ENCODE measurements at regions not wholly inside any gene's neighbourhood (a gene's known extent, or its start where the extent isn't known, plus 50 kb on each side); places are given as distances from the start of the nearest gene placed in this dataset.

DNA sequence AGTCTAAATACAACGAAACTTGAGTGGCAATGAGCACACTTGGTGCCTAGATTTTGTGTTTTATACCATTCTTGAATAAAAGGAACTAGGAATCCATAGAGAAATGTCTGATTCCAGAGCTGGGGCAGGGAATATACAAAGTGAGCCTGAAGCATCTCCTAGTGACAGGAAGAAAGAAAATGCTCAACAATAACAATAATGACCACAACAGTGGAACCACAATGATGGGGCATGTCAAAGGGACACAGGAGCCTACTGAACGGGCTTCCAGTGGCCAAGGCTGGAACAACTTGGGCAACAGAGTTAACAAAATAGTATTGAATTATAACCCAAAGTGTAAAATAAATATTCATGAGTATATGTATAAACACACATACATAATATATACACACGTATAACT lies 94.4 kb upstream of the ADCY1 start:
- TF ChIP-seq, protein P1, sequence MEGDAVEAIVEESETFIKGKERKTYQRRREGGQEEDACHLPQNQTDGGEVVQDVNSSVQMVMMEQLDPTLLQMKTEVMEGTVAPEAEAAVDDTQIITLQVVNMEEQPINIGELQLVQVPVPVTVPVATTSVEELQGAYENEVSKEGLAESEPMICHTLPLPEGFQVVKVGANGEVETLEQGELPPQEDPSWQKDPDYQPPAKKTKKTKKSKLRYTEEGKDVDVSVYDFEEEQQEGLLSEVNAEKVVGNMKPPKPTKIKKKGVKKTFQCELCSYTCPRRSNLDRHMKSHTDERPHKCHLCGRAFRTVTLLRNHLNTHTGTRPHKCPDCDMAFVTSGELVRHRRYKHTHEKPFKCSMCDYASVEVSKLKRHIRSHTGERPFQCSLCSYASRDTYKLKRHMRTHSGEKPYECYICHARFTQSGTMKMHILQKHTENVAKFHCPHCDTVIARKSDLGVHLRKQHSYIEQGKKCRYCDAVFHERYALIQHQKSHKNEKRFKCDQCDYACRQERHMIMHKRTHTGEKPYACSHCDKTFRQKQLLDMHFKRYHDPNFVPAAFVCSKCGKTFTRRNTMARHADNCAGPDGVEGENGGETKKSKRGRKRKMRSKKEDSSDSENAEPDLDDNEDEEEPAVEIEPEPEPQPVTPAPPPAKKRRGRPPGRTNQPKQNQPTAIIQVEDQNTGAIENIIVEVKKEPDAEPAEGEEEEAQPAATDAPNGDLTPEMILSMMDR (conservative IDR thresholded peaks at IDR 0.05; ENCODE audit: low read length), result no peak
- no peak overlapping the region for H3K4me3 ChIP-seq (ENCODE audit: low read length)
- no peak for DNase-seq (ENCODE audit: low read depth)

DNA sequence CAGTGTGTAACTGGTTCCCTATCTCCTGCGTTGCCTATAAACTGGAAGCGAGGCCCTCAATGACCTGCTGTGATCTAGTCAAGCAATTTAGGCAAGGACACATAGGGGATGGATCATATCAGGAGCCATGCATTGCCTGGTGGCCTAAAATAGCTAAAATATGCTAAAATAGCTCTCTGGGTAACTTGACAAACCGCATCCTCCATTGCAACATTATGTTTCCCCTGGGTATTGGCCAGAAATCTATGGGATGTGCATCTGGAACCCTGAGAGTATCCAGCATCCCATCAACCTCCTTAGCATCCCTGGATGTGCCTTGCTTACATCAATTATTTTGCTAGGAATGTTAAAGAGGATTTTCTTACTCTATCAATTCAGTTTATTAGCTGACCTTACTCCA lies 91.7 kb upstream of the ADCY1 start:
- TF ChIP-seq, protein P1 (conservative IDR thresholded peaks at IDR 0.05; ENCODE audit: low read length), result no peak
- no peak overlapping the region for H3K4me3 ChIP-seq (ENCODE audit: low read length)
- DNase-seq (ENCODE audit: low read depth), result no peak

DNA sequence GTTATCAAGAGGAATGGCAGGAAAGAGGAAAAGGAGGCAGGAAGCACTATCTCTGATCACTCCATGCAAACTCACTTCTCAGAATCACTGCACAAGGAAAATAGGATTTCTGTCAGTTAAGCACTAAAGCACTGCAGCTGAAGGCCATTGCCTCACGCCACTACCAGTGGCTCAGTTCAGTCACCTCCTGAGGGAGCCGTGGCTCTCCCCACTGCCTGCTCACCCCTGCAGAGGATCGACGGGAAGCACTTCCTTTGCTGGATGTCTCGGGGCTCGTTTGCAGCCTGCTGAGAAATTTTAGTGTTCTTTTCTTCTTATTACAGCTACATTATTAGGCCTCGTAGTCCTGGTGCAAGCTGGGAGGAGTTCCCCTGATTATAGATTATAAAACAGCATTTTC lies 90.1 kb upstream of the ADCY1 start:
- no peak overlapping the region for H3K4me3 ChIP-seq (ENCODE audit: low read length)
- TF ChIP-seq, protein P1 (conservative IDR thresholded peaks at IDR 0.05; ENCODE audit: low read length), result no peak
- no peak for DNase-seq (ENCODE audit: low read depth)

DNA sequence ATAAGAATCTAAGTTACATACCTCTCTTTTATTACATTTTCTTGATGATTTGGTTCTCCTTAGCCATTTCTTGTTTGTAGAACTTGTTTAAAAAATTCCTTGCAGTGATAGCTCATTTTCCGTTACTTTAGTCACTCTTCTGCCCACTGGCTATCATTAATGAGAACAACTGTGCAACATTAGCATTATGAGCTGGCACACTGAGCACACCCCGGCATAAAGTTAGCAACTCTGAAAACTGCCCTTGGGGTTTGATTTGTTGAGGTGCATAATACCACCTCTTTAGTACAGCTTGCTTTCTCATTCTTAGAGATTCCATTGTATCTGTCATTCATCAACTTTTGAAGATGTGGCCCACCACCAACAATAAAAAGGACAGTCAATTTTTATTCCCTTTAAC lies 87.6 kb upstream of the ADCY1 start:
- TF ChIP-seq, protein P1 (conservative IDR thresholded peaks at IDR 0.05; ENCODE audit: low read length), result no peak
- DNase-seq (ENCODE audit: low read depth), result no peak

DNA sequence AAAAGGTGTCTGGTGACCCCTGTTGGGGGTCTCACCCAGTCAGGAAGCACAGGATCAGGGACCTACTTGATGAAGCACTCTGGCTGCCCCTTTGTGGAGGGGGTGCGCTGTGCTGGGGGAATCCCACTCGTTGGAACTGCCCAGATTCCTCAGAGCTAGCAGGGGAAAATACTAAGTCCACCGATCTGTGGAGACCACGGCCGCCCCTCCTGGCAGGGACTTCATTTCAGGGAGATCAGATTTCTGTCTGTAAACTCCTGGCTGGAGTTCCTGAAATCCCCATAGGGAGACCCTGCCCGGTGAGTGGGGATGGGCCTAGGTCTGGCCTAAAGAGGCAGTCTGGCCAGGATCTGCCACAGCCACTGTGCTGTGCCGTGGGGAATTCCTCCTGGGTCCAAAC lies 79.3 kb upstream of the ADCY1 start:
- no peak overlapping the region for H3K4me3 ChIP-seq (ENCODE audit: low read length)
- DNase-seq (ENCODE audit: low read depth), result no peak
- TF ChIP-seq, protein P1 (conservative IDR thresholded peaks at IDR 0.05; ENCODE audit: low read length), result no peak

More for the DNA sequence above, 87.6 kb upstream of the ADCY1 start:
- no peak overlapping the region for H3K4me3 ChIP-seq (ENCODE audit: low read length)

DNA sequence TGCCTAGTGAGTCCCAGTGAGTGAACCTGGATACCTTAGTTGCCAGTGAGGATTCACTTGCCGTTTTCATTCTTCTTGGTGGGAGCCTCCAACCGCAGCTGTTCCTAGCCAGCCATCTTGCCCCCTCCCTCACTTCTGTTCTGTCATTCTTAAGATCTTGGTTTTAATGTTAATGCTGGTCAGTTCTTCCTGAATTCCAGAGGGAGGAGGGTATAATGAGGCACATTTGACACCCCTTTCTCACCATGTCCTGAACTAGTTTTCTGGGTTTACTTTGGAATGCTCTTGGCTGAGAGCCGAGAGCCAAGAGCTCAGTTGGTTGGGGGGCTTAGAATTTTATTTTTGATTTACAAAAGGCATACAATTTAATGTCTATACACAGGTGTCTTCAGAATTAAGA lies 78.5 kb upstream of the ADCY1 start:
- DNase-seq (ENCODE audit: low read depth), result no peak
- H3K4me3 ChIP-seq (ENCODE audit: low read length), result no peak overlapping the region
- TF ChIP-seq, protein P1 (conservative IDR thresholded peaks at IDR 0.05; ENCODE audit: low read length), result no peak

DNA sequence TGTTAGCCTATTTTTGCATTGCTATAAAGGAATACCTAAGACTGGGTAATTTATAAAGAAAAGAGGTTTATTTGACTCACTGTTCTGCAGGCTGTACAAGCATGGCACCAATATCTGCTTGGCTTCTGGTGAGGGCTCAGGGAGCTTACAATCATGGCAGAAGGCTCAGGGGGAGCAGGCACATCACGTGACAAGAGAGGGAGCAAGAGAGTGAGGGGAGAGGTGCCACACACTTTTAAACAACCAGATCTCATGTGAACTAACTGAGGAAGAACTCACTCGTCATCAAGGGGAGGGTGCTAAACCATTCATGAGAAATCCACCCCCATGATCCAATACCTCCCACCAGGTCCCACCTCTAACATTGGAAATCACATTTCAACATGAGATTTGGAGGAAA lies 73.9 kb upstream of the ADCY1 start:
- TF ChIP-seq, protein P1 (conservative IDR thresholded peaks at IDR 0.05; ENCODE audit: low read length), result no peak

More for the DNA sequence above, 73.9 kb upstream of the ADCY1 start:
- no peak overlapping the region for H3K4me3 ChIP-seq (ENCODE audit: low read length)
- no peak for DNase-seq (ENCODE audit: low read depth)
